ENCODE measurements at regions not wholly inside any gene's neighbourhood (a gene's known extent, or its start where the extent isn't known, plus 50 kb on each side); places are given as distances from the start of the nearest gene placed in this dataset.

GRCh38 chr3:159159546-159159945, 357.7 kb downstream of the MFSD1 start:
- no peak for ATAC-seq
- ChIA-PET CTCF (no interaction called here), POLR2A (no interaction called here), RAD21 (ENCODE audit: low non-redundant PET in 1 of 2, low total read pairs in 2 of 2, uncharacterized antibody in 2 of 2, unreplicated experiment in 2 of 2) (no interaction called here)
- intact Hi-C loops (cut with micrococcal nuclease): no loop called here
- Histone ChIP-seq H2AFZ (ENCODE audit: low read depth, low read length, poor library complexity, severe bottlenecking) (no peak overlapping the region), H3K27ac (ENCODE audit: low read depth, low read length) (no peak overlapping the region), H3K27me3 (ENCODE audit: insufficient read depth, low read length) (no peaks in the 10 kb centered on the region), H4K20me1 (ENCODE audit: insufficient read depth) (no peaks in the 10 kb centered on the region), H3K36me3 (ENCODE audit: control insufficient read depth in 1 of 2, insufficient read depth in 2 of 2, low read length in 2 of 2) (no peaks in the 10 kb centered on the region), H3K79me2 (ENCODE audit: insufficient read depth, low read length) (no peaks in the 10 kb centered on the region), H3K4me1 (ENCODE audit: control insufficient read depth in 1 of 2, insufficient read depth in 2 of 2, low read length in 2 of 2) (peaks cover 5 to 28% of the 10 kb centered on the region in 2 experiments; a peak in 3 of 4 replicates), H3K9ac (ENCODE audit: low read length) (no peak overlapping the region), H3K9me2 (ENCODE audit: insufficient read depth) (no peaks in the 10 kb centered on the region), H3K4me3 (replicated peaks in 1 of 2; ENCODE audit: low read depth in 1 of 2, low read length in 2 of 2) (no peak overlapping the region), H3K9me3 (ENCODE audit: control insufficient read depth in 1 of 2, insufficient read depth in 1 of 2, low read depth in 1 of 2, low read length in 2 of 2) (no peaks in the 10 kb centered on the region), H3K4me2 (ENCODE audit: low read length) (no peak overlapping the region)
- no peak for DNase-seq (ENCODE audit: low read depth, low spot score)
- no TSS peak for BruUV-seq (replicated peaks)
- TF ChIP-seq SRF (IDR thresholded peaks at IDR 0.05; ENCODE audit: low read depth) (no peak), ZBTB33 (IDR thresholded peaks at IDR 0.05; ENCODE audit: extremely low read depth, insufficient replicate concordance, low read length) (no peak)

- ATAC-seq (peak; percentile 65), DNase-seq (ENCODE audit: low read depth, low spot score) (no peak)
- no peak overlapping the region for H3K9ac ChIP-seq (ENCODE audit: low read length)
- H3K27ac ChIP-seq (ENCODE audit: low read depth, low read length): no peak overlapping the region
- peaks cover 6 to 30% of the 10 kb centered on the region in 2 experiments; a peak in 3 of 4 replicates for H3K4me1 ChIP-seq (ENCODE audit: control insufficient read depth in 1 of 2, insufficient read depth in 2 of 2, low read length in 2 of 2)
- H3K36me3 ChIP-seq (ENCODE audit: control insufficient read depth in 1 of 2, insufficient read depth in 2 of 2, low read length in 2 of 2): no peaks in the 10 kb centered on the region
- H3K4me2 ChIP-seq (ENCODE audit: low read length): peak overlapping the region; percentile 47
- H3K27me3 ChIP-seq (ENCODE audit: insufficient read depth, low read length): no peaks in the 10 kb centered on the region
- H4K20me1 ChIP-seq (ENCODE audit: insufficient read depth): no peaks in the 10 kb centered on the region
- no peaks in the 10 kb centered on the region for H3K79me2 ChIP-seq (ENCODE audit: insufficient read depth, low read length)
- H2AFZ ChIP-seq (ENCODE audit: low read depth, low read length, poor library complexity, severe bottlenecking): no peak overlapping the region
- POLR2A ChIA-PET: interaction anchor here (1.2 kb wide), 1 partner anchor 88 kb away, joined by 3 read pairs; no protein-coding TSS in a partner anchor
- intact Hi-C loops (cut with micrococcal nuclease): no loop called here
- no peaks in the 10 kb centered on the region for H3K9me2 ChIP-seq (ENCODE audit: insufficient read depth)
- CTCF ChIA-PET: no interaction called here
- RAD21 ChIA-PET (ENCODE audit: low non-redundant PET in 1 of 2, low total read pairs in 2 of 2, uncharacterized antibody in 2 of 2, unreplicated experiment in 2 of 2): interaction anchor here in 1 of 2 experiments (0.7 kb wide), 1 partner anchor 89 kb away, joined by 3 read pairs; no protein-coding TSS in a partner anchor
- no peaks in the 10 kb centered on the region for H3K9me3 ChIP-seq (ENCODE audit: control insufficient read depth in 1 of 2, insufficient read depth in 1 of 2, low read depth in 1 of 2, low read length in 2 of 2)
- no TSS peak for BruUV-seq (replicated peaks)
- no peak overlapping the region for H3K4me3 ChIP-seq (replicated peaks in 1 of 2; ENCODE audit: low read depth in 1 of 2, low read length in 2 of 2)
- TF ChIP-seq FOSL1 (IDR thresholded peaks at IDR 0.05; ENCODE audit: low read depth): no peak
- no peak for TF ChIP-seq JUND (IDR thresholded peaks at IDR 0.05)
- no peak for TF ChIP-seq SP1 (IDR thresholded peaks at IDR 0.05; ENCODE audit: low read depth)
- peak; percentile 55 for TF ChIP-seq TCF7L2 (IDR thresholded peaks at IDR 0.05; ENCODE audit: borderline replicate concordance, extremely low read depth, insufficient read depth, insufficient read length)
Measured at GRCh38 chr3:159163656-159164055, 361.8 kb downstream of the MFSD1 start.

Measured in HCT116 (cell line).